HG03175 (cell line): ENCODE measurements at regions not wholly inside any gene's neighbourhood (a gene's known extent, or its start where the extent isn't known, plus 50 kb on each side); places are given as distances from the start of the nearest gene placed in this dataset.
A peak's percentile ranks its signal among the peaks of the same experiment; 100 is the strongest.
"Not testable (repeated sequence)": the region's sequence is repeated elsewhere in the genome, so short reads cannot be mapped to it uniquely, and the experiment has no call there.

Experiments used
- ATAC-seq: cut with Tn5 transposase; IDR thresholded peaks from one replicate; pipeline ENCODE4 v1.9.1; 2021; ENCODE audit warnings: mild to moderate bottlenecking, moderate library complexity; ENCODE audit not compliant: unreplicated experiment

GRCh38 chr11:103584021-103584420, 452.4 kb upstream of the DDI1 start:
- ATAC-seq: no peak

DNA sequence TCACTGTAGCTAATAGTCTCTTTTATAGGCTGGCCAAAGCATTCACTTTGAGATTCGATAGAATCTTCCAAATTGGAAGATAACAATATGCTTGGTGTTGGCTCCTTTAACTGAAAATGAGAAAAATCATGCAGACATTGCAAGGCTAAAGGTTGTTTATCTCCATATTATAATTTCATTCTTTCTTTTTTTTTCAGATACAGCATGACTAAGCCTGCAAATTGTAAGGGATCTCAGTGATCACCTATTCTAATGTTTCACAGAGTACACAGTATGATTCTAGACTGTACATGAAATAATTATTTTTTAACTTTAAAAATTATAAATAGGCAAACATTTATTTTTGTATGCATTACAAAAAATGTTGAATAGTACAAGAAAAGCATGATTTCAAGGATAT, 451.7 kb upstream of the DDI1 start:
- ATAC-seq: no peak

- ATAC-seq: no peak
Measured at GRCh38 chr11:103585401-103585800, 451.0 kb upstream of the DDI1 start.

DNA sequence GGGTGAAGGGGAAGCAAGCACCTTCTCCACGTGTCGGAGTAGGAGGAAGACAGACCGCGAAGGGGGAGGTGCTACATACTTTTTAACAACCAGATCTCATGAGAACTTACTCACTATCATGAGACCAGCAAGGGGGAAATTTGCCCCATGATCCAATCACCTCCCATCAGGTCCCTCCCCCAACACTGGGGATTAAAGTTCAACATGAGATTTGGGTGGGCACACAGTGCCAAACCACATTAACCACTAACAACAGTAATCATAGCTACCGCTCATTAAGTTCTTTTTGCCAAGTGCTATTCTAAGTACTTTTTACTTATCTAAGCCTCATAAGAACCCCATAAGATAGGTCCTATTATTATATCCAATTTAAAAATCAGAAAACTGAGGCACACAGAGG, 450.5 kb upstream of the DDI1 start:
- ATAC-seq: no peak

DNA sequence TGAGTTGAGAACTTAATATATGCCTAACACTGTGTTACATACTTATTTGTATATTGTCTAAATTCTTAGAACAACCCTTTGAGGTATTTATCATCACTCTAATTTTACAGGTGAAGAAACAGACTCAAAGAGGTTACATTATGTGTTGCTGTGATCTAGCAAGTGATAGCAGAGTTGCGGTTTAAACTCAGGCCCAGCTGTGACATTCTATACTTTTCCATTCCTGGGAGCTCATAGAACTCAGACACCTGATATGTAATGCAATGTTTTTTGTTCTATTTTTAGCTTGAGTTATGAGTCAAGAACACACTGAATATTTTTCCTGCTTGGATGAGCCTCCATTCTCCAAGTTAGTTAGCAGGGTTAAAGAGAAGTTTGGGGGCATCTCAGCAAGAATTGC, 449.7 kb upstream of the DDI1 start:
- no peak for ATAC-seq

DNA sequence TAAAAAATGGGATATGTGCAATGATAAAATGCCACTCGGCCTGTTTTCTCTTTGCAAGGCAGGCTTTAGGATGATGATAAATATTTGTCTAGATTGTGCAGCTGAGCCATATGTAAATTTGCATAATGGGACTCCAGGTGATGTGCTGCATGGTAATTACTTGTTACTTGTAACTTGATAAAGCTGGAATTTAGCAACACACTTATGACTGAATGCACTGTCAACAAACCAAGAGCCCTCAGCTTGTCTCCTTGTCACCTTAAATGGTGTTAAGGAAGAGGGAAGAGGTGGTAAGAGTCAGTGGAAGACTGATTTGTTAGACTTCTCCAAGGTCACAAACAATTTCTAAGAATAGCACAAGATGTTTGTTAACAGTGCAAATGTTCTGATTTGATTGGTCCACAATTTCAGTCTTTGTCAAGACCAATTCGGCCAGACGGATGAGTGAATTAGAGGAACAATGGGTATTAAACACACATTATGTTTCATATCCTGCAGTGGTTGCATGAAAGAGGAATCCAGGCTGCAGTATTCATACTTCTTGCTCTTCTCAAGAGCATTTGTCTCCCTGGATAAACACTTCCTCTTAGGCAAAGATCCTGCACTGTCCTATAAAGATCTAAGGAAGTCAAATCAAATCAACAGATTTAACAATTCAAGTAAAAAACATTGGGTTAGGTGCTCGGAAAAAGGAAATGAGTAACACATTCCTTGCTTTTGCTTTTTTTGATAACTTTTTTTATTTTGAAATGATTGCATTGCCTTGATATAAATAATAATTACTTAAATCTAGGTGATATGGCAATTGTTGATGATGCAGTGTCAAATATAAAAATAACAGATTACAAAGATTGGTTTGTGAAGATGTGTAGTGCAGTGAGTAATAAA, 448.3 kb upstream of the DDI1 start:
- no peak for ATAC-seq

- no peak for ATAC-seq
Measured at GRCh38 chr11:103591554-103591953, 444.9 kb upstream of the DDI1 start.

DNA sequence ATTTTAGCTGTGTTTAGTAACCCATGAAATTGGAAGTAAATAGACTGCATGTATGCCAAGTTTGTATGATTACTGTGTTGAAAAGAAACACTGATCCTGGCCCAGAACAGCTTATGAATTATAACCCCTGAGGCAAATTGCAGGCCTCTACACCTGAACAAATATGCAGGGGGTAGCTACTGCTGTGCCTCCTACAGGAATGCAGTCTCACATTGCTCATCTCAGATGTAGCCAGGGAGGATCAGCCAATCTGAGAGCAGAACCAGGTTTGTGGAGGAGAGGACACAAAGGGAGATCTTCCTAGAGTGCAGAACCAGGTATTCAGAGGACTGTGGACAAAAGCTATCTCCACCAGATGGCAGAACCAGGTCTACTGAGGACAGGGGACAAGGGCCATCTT, 442.2 kb upstream of the DDI1 start:
- ATAC-seq: no peak

- no peak for ATAC-seq
Measured at GRCh38 chr11:103596315-103596714, 440.1 kb upstream of the DDI1 start.

- ATAC-seq: peak; percentile 96
Measured at GRCh38 chr11:103601225-103601846, 435.1 kb upstream of the DDI1 start.

DNA sequence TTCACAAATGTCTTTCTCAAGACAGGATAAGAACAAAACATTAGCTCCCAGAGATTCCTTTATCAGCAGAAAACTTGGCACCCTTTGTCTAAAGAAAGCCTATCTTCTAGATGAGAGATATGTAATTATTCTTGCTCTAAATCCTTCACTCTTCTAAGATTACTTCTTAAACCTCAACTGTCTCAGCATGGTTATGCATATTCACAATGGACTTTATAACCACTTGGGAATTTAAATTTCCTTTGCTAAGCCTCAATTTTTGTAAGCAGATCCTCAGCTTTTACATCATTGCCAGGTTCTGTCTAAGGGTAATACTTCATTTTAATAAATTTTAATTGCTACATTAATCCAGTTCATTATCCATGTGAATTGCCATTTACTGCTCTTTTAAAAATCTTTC, 433.6 kb upstream of the DDI1 start:
- ATAC-seq: no peak

DNA sequence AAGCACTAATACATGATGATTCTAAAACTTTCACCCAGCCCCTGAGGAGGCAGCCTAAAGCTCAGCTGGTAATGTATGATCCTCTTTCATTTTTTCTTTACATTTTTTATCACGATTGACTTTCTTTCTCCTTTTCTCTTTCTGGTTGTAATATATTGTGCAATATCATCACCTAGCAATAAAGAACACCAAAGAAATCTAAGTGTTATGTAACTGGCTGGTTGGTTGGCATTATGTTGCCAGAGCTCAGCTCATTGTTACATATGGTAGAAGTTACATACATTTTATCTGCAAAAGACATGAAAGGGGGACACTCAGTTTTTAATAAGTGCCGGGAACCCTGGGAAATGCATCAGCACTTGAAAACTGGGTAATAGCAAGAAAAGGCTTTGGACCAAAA, 432.1 kb upstream of the DDI1 start:
- ATAC-seq: no peak

DNA sequence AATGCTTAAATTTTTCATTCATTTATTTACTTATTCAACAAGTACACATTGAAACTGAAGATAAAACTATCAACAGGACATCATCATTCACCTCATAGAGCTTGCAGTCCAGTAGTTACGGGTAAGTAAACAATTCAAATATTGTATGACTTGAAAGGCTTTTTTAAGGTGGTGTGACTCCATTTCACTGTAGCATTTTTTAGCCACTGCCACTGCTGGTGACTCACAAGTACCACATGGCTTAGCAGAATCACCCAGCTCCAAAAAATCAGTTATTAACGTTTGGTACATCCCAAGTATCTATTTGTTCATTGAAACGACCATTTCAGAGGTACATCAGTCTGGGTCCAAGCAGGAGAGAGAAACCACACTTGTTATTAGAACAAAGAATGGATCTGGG, 427.9 kb upstream of the DDI1 start:
- no peak for ATAC-seq

DNA sequence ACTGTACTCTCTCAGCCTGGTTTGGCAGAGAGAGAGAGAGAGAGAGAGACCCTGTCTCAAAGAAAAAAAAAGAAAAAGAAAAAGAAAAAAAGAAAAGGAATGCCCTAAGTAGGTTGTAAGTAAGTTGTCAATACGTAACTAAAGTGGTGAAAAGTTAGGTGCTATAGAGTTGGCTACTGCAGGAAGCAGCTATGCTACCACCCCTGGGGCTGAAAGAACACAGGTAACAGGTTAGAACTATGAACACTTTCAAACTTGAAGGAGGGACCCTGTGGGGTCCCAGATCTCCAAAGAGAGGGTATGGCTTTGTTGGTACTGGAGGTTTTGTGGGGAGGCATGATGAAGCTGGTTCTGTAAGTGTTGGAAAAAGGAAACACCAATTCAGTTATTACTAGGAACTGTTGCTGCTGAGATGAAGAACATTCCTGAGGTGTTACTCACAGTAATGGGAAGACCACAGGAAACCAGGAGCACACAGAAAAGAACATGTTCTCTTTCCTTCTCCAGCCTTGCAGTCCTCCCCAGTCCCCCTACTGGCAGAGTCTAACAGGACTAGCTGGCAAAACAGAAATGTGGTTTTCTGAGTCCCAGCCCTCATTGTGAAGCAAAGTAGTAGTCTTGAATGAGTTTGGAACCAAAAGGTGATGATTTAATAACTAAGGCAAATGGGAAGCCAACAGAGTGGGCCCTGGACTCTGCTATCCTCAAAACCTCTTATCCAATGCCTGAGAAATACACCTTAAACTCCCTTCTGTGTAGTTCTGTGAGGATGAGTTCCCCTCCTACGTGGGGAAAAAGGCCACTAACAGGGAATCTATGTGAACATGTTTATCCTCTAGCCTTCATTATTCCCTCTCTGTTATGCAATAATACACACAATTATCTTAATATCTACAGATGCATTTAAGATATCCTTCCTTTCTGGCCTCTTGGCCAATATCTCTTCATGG, 427.0 kb upstream of the DDI1 start:
- no peak for ATAC-seq

DNA sequence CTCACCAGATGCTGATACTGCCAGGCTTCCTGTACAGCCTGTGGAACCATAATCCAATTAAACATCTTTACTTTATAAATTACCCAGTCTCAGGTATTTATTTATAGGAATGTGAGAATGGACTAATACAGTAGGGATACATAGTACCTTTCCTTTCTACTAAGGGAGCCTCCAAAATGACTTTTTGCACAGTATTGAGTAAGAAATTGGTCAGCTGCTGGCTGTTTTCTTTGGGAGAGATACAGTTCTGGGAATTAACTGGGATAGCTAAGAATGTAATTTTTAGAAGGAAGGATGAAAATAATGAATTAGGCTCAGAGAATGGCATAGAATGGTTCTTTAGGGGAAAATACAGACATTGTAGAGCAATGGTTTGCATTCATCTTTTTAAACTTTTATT, 426.0 kb upstream of the DDI1 start:
- no peak for ATAC-seq

DNA sequence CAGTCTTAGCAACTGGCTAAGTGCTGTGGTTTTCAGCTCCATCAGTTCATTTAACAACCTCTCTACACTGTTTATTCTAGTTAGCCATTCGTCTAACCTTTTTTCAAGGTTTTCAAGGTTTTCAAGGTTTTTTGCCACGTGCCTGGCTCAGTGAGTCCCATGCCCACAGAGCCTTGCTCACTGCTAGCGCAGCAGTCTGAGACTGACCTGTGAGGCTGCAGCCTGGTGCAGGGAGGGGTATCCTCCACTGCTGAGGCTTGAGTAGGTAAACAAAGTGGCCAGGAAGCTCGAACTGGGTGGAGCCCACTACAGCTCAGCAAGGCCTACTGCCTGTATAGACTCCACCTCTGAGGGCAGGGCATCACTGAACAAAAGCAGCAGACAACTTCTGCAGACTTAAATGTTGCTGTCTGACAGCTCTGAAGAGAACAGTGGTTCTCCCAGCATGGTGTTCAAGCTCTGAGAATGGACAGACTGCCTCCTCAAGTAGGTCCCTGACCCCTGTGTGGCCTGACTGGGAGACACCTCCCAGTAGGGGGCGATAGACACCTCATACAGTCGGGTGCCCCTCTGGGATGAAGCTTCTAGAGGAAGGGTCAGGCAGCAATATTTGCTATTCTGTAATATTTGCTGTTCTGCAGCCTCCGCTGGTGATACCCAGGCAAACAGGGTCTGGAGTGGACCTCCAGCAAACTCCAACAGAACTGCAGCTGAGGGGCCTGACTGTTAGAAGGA, 424.7 kb upstream of the DDI1 start:
- ATAC-seq: not testable (repeated sequence)

GRCh38 chr11:103612451-103612850, 424.0 kb upstream of the DDI1 start:
- ATAC-seq: not testable (repeated sequence)

GRCh38 chr11:103616586-103616985, 419.9 kb upstream of the DDI1 start:
- not testable (repeated sequence) for ATAC-seq

DNA sequence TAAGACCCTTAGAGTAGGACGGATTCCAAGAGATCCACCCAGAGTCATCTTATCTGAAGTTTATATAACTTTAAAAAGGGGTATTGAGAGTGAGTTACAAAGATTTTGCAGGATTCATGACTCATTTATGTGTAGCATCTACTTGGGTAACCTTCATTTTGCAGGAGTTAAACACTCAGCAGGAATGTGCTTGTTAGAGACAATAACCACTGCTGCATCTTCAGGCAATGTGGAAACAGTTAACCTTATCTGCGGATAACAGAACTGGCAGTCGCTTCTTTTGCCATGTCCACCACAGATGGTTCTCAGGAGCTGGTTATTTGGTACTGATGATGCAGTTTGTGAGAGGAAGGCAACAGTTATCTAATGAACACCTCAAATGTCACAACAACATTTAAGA, 417.9 kb upstream of the DDI1 start:
- ATAC-seq: no peak

- no peak for ATAC-seq
Measured at GRCh38 chr11:103619480-103619879, 417.0 kb upstream of the DDI1 start.

DNA sequence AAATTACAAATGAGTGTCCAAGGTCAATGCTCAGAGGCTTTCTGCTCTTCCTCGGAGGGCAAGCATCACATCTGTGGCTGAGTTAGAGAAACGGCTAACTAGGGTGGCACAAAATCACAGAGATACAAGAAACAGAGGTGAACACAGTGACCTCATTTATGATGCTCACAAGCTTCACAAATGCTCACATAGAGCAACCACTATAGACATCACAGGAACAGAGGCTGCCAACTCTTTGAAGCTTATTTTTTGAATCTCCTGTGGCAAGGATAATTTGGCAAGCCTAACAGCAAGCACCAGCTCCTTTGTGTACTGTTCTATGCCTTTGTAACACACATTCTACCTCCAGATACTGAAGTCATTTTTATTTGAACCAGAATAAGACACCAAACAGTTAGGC, 416.5 kb upstream of the DDI1 start:
- ATAC-seq: no peak
